GM21786 (cell line): ENCODE measurements at regions not wholly inside any gene's neighbourhood (a gene's known extent, or its start where the extent isn't known, plus 50 kb on each side); places are given as distances from the start of the nearest gene placed in this dataset.

Experiments used
- ATAC-seq: cut with Tn5 transposase; IDR thresholded peaks from one replicate; pipeline ENCODE4 v1.9.1; 2021; ENCODE audit not compliant: unreplicated experiment

DNA sequence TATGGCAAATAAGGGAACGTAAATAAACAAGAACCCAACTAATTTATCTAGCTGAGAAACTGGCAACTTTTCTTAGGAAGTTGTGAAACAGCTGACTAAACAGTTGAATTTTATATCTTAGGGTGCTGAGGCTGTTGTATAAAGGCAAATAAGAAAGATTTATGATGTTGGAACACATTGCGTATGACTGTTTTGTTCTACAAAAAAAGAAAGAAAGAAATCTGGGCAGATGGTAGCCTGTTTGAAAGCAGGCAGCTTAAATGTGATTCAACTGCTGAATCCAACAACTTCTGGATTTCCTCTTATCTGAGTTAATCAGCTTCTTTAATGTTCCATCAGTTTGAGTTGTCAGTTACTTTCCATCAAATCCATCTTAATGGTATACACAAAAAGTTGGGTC is 214.5 kb downstream of the SNX13 start:
- no peak for ATAC-seq

GRCh38 chr7:17732083-17732482 is 208.2 kb downstream of the SNX13 start:
- ATAC-seq = no peak
